H1 (cell line): ENCODE measurements at regions not wholly inside any gene's neighbourhood (a gene's known extent, or its start where the extent isn't known, plus 50 kb on each side); places are given as distances from the start of the nearest gene placed in this dataset.

Source experiments
- CHD1 ChIP-seq: IDR thresholded peaks from 2 replicates; pipeline ENCODE4 v1.6.1; 2012; ENCODE audit warnings: low read depth, low read length, improper control_type of control experiment
- FOSL1 ChIP-seq: IDR thresholded peaks from 2 replicates; pipeline ENCODE4 v1.6.1; 2011; ENCODE audit warnings: mild to moderate bottlenecking, low read depth, low read length, moderate library complexity; ENCODE audit not compliant: insufficient read depth
- NRF1 ChIP-seq: IDR thresholded peaks from 2 replicates; pipeline ENCODE4 v1.6.1; 2011; ENCODE audit warnings: mild to moderate bottlenecking, low read depth, low read length, improper control_type of control experiment
- SP2 ChIP-seq: IDR thresholded peaks from 2 replicates; pipeline ENCODE4 v1.6.1; 2012; ENCODE audit warnings: mild to moderate bottlenecking, low read length, inconsistent platforms
- SUZ12 ChIP-seq: fragments of 200-600 bp; sonication (generic); IDR thresholded peaks from 2 replicates; pipeline ENCODE4 v1.6.1; 2012; ENCODE audit warnings: mild to moderate bottlenecking, inconsistent platforms, low read length, moderate library complexity, mixed read lengths
- TF ChIP-seq, protein P1 (sequence below): fragments of 300-600 bp; sonication (generic); IDR thresholded peaks from 2 replicates; pipeline ENCODE4 v1.7.1; 2012; ENCODE audit warnings: low read length, moderate library complexity, mild to moderate bottlenecking, inconsistent platforms; ENCODE audit not compliant: insufficient replicate concordance

DNA sequence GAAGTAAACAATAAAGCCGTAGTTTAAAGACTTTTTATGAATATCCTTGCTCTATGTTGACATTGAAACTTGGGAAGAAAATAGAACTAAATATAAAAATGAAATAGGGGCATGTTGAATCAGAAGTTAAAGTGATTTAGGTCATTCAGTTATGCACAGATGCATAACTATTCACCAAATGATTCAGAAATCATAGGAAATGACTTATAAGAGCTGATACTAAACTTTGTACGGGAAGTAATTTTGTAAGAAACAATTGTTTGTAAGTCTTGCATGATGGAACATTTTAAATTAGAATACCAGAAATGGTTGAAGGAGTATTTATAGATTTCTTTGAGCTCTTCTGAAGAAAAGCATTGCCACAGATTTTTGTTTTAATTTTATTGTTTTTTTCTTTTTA is 246.5 kb downstream of the CPE start (continued):
- TF ChIP-seq, protein P1, sequence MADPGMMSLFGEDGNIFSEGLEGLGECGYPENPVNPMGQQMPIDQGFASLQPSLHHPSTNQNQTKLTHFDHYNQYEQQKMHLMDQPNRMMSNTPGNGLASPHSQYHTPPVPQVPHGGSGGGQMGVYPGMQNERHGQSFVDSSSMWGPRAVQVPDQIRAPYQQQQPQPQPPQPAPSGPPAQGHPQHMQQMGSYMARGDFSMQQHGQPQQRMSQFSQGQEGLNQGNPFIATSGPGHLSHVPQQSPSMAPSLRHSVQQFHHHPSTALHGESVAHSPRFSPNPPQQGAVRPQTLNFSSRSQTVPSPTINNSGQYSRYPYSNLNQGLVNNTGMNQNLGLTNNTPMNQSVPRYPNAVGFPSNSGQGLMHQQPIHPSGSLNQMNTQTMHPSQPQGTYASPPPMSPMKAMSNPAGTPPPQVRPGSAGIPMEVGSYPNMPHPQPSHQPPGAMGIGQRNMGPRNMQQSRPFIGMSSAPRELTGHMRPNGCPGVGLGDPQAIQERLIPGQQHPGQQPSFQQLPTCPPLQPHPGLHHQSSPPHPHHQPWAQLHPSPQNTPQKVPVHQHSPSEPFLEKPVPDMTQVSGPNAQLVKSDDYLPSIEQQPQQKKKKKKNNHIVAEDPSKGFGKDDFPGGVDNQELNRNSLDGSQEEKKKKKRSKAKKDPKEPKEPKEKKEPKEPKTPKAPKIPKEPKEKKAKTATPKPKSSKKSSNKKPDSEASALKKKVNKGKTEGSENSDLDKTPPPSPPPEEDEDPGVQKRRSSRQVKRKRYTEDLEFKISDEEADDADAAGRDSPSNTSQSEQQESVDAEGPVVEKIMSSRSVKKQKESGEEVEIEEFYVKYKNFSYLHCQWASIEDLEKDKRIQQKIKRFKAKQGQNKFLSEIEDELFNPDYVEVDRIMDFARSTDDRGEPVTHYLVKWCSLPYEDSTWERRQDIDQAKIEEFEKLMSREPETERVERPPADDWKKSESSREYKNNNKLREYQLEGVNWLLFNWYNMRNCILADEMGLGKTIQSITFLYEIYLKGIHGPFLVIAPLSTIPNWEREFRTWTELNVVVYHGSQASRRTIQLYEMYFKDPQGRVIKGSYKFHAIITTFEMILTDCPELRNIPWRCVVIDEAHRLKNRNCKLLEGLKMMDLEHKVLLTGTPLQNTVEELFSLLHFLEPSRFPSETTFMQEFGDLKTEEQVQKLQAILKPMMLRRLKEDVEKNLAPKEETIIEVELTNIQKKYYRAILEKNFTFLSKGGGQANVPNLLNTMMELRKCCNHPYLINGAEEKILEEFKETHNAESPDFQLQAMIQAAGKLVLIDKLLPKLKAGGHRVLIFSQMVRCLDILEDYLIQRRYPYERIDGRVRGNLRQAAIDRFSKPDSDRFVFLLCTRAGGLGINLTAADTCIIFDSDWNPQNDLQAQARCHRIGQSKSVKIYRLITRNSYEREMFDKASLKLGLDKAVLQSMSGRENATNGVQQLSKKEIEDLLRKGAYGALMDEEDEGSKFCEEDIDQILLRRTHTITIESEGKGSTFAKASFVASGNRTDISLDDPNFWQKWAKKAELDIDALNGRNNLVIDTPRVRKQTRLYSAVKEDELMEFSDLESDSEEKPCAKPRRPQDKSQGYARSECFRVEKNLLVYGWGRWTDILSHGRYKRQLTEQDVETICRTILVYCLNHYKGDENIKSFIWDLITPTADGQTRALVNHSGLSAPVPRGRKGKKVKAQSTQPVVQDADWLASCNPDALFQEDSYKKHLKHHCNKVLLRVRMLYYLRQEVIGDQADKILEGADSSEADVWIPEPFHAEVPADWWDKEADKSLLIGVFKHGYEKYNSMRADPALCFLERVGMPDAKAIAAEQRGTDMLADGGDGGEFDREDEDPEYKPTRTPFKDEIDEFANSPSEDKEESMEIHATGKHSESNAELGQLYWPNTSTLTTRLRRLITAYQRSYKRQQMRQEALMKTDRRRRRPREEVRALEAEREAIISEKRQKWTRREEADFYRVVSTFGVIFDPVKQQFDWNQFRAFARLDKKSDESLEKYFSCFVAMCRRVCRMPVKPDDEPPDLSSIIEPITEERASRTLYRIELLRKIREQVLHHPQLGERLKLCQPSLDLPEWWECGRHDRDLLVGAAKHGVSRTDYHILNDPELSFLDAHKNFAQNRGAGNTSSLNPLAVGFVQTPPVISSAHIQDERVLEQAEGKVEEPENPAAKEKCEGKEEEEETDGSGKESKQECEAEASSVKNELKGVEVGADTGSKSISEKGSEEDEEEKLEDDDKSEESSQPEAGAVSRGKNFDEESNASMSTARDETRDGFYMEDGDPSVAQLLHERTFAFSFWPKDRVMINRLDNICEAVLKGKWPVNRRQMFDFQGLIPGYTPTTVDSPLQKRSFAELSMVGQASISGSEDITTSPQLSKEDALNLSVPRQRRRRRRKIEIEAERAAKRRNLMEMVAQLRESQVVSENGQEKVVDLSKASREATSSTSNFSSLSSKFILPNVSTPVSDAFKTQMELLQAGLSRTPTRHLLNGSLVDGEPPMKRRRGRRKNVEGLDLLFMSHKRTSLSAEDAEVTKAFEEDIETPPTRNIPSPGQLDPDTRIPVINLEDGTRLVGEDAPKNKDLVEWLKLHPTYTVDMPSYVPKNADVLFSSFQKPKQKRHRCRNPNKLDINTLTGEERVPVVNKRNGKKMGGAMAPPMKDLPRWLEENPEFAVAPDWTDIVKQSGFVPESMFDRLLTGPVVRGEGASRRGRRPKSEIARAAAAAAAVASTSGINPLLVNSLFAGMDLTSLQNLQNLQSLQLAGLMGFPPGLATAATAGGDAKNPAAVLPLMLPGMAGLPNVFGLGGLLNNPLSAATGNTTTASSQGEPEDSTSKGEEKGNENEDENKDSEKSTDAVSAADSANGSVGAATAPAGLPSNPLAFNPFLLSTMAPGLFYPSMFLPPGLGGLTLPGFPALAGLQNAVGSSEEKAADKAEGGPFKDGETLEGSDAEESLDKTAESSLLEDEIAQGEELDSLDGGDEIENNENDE: no peak
- TF ChIP-seq NRF1 (no peak), CHD1 (no peak), FOSL1 (no peak), SUZ12 (no peak), SP2 (no peak)
